SK-N-SH (cell line): ENCODE measurements at regions not wholly inside any gene's neighbourhood (a gene's known extent, or its start where the extent isn't known, plus 50 kb on each side); places are given as distances from the start of the nearest gene placed in this dataset.

ENCODE experiments used
- CTCF ChIP-seq: fragments of 200-600 bp; sonication (generic); IDR thresholded peaks from 2 replicates; pipeline ENCODE4 v1.6.1; 2017; ENCODE audit warnings: antibody characterized with exemption, mild to moderate bottlenecking, moderate library complexity
- EZH2phosphoT487 ChIP-seq: fragments of 200-600 bp; sonication (generic); IDR thresholded peaks from 2 replicates; pipeline ENCODE4 v1.6.1; 2017; ENCODE audit warnings: low read depth, mixed run types, mild to moderate bottlenecking, antibody characterized with exemption, moderate library complexity, borderline replicate concordance
- FOXJ3 ChIP-seq: sonication (generic); formaldehyde crosslinking; IDR thresholded peaks from 2 replicates; pipeline ENCODE4 v1.5.1; 2020; ENCODE audit warnings: mild to moderate bottlenecking, missing genetic modification reagents
- FOXM1 ChIP-seq: IDR thresholded peaks from 2 replicates; pipeline ENCODE4 v1.4.0; 2012; ENCODE audit warnings: low read depth, mild to moderate bottlenecking
- MAX ChIP-seq: IDR thresholded peaks from 2 replicates; pipeline ENCODE4 v1.4.0; 2012; ENCODE audit warnings: low read depth
- MXI1 ChIP-seq: IDR thresholded peaks from 2 replicates; pipeline ENCODE4 v1.6.1; 2012; ENCODE audit warnings: mild to moderate bottlenecking, low read depth, low read length, improper control_type of control experiment
- NFIC ChIP-seq: IDR thresholded peaks from 2 replicates; pipeline ENCODE4 v1.4.0; 2012; ENCODE audit warnings: borderline replicate concordance
- RAD21 ChIP-seq: IDR thresholded peaks from 2 replicates; pipeline ENCODE4 v1.6.1; 2012; ENCODE audit warnings: mild to moderate bottlenecking, low read length
- REST ChIP-seq: IDR thresholded peaks from 2 replicates; pipeline ENCODE4 v1.6.1; 2012; ENCODE audit warnings: mild to moderate bottlenecking, low read depth, low read length, moderate library complexity
- RFX5 ChIP-seq: IDR thresholded peaks from 2 replicates; pipeline ENCODE4 v1.6.1; 2012; ENCODE audit warnings: mild to moderate bottlenecking, improper control_type of control experiment, low read length
- SMC3 ChIP-seq: IDR thresholded peaks from 2 replicates; pipeline ENCODE4 v1.6.1; 2012; ENCODE audit warnings: low read depth, low read length, improper control_type of control experiment
- TAF1 ChIP-seq: IDR thresholded peaks from 2 replicates; pipeline ENCODE4 v1.6.1; 2012; ENCODE audit warnings: low read depth, mild to moderate bottlenecking, low read length, moderate library complexity, borderline replicate concordance
- TF ChIP-seq, protein P1 (sequence below): fragments of 150-350 bp; IDR thresholded peaks from 2 replicates; pipeline ENCODE4 v1.6.1; 2017; ENCODE audit warnings: antibody characterized with exemption, low read length, low read depth, borderline replicate concordance

DNA sequence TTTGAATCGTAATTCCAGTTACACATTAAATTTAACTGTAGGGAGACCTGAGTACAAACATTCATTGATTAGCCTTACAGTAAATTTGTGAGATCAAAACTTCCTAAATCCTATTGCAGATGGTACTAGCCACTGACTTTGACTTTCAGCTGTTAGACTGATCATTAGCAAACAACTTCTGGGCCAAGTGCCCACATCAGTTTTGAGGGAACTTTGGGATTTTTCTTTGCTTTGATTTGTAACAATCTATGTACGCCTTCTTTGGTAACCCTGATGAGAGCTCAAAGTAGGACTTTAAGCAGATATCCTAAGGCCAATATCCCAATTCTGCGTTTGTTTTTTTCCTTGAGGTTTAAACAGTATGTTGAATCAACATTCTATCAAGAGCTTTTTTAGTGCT, 131.5 kb downstream of the DLEU7 start:
- TF ChIP-seq RFX5 = no peak
- no peak for TF ChIP-seq MAX
- no peak for TF ChIP-seq NFIC
- TF ChIP-seq SMC3 = no peak
- TF ChIP-seq CTCF = no peak
- no peak for TF ChIP-seq RAD21
- no peak for TF ChIP-seq FOXJ3
- no peak for TF ChIP-seq EZH2phosphoT487
- no peak for TF ChIP-seq FOXM1
- TF ChIP-seq MXI1 = no peak
- no peak for TF ChIP-seq TAF1
- TF ChIP-seq, protein P1, sequence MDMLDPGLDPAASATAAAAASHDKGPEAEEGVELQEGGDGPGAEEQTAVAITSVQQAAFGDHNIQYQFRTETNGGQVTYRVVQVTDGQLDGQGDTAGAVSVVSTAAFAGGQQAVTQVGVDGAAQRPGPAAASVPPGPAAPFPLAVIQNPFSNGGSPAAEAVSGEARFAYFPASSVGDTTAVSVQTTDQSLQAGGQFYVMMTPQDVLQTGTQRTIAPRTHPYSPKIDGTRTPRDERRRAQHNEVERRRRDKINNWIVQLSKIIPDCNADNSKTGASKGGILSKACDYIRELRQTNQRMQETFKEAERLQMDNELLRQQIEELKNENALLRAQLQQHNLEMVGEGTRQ = no peak
- no peak for TF ChIP-seq REST
